ENCODE measurements at regions not wholly inside any gene's neighbourhood (a gene's known extent, or its start where the extent isn't known, plus 50 kb on each side); places are given as distances from the start of the nearest gene placed in this dataset.
"Not testable (repeated sequence)": the region's sequence is repeated elsewhere in the genome, so short reads cannot be mapped to it uniquely, and the experiment has no call there.

DNA sequence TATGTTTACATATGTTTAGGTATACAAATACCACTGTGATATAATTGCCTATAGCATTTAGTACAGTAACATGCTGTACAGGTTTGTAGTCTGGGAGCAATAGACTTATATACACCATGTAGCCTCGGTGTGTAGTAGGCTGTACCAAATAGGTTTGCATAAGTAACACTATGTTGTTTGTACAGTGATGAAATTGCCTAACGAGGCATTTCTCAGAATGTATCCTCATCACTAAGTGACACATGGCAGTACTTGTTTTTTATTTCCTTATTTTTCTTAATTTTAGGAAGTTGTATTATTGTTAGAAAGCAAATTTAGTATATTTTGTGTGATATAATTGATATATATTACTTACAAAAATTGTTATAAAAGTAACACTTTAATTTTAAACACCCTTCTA, 840.9 kb downstream of the LTN1 start:
- DNase-seq, result no peak

DNA sequence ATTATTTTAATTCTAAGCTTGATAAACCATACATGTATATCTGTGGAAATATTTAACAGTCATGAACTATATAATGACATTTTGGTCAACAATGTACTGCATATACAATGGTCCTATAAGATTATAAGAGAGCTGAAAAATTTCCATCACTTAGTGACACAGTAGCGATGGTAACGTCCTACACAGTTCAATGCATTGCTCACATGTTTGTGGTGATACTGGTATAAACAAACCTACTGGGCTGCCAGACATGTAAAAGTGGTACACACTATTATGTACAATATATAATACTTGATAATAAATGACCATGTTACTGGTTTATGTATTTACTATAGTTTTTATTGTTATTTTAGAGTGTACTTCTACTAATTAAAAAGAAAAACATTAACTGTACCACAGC, 841.9 kb downstream of the LTN1 start:
- no peak for DNase-seq

DNA sequence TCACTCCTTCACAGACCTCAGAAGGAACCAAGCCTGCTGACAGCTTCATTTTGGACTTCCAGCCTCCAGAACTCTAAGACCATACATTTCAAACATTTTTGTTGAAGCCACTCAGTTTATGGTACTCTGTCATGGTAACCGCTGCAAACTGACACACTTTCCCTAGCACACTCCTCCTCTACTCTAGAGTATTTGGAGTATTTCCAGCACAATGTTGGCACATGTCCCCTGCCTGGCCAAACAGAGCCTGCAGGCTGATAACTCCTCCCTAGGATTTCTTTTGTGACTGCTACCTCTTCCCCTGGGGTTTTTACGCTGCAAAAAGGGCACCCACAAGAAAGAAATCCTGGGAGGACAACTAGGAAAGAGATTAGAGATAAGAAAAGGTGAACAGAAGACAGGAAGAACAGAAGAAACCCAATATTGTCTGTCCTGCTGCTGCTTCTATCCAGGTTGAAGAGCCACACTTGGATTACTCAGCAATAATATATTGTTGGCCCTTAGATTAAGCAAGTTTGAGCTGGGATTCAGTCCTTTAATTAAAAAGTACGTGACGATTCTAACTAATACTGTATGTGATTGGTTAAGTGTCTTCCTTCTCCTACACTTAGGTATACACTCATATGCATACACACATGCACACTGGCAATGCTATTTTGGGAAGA, 844.1 kb downstream of the LTN1 start:
- no peak for DNase-seq

DNA sequence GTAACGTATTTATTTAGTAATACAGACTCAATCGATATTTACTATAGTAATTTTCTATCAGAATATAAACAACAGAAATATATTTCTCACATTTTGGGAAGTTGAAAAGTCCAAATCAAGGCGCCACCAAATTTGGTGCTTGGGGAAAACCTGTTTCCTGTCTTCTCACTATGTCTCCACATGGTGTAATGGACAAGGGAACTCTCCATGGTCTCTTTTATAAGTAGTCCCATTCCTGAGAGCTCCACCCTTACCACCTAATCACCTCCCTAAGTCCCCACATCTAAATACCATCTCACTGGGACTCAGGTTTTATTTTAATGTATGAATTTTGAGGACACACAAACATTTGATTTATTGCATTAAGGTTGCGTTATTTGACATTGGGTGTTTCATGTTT, 848.0 kb downstream of the LTN1 start:
- no peak for DNase-seq

DNA sequence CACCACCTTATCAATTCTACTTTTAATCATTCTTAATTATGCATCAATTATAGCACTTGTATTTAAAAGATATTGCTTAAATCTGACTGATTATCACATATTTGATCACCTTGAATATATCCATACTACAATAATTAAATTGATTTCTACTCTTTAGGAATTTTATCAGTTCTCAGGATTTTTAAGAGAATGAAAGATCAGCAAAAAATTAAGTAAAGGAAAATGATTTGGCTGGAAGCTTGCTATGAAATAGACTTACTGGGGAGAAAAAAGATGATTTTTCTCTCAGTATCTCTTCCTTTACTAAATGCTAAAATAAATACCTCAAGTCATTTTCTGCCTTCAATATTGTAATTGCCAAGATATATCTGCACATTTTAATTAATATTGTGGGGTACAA, 848.6 kb downstream of the LTN1 start:
- DNase-seq, result no peak

DNA sequence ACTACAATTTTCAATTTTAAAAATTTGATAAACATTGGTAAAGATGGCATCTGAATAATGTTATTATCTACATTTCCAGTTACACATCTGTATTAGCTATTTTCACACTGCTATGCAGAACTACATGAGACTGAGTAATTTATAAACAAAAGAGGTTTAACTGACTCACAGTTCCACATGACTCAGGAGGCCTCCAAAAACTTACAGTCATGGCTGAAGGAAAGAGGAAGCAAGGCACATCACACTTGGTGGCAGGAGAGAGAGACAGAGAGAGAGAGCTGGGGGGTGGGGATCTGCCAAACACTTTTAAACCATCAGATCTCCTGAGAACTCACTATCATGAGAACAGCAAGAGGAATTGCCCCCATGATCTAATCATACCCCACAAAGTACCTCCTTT, 850.0 kb downstream of the LTN1 start:
- DNase-seq, result no peak

DNA sequence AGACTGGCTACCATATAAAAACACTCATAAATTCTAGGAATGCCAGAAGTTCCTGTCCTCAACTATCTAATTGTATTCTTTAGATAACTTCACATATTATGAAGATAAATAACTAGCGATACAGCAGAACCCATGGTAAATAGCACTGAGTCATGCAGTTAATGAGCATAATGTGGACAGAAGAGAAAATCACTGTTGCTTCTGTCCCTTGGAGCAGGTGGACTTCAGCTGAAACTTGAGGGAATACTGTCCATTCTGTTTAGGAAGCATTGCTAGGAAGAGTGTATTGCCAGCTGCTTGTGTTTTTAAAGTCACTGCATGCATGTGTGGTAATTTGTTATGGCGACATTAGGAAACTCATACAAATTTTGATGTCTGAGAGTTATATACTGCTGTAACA, 854.4 kb downstream of the LTN1 start:
- no peak for DNase-seq

DNA sequence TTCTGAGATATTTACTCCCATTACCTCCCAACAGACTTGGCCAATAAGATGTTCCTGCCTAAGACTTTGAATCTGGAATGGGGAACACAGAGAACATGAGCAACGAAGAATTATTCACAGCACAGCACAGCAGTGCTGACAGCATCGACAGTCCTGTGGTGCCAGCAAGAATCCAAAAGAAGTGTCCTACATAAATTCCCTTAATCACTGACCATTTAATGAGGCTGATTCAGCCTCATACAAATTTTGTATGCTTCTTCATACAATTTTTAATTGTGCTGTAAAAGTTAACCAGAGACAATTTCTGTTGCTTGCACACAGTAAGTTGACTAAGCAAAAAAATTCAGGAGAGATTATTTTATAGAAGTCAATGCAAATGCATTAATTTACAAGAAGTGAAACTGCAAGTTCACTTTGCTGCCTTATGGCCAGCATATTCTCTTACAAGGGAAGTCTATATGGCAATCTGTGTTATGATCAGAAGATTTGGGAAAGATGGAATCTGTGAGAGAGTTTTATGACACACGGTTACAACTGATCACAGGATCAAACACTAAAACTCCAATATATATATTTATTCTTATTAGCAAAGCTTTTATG, 855.9 kb downstream of the LTN1 start:
- no peak for DNase-seq

DNA sequence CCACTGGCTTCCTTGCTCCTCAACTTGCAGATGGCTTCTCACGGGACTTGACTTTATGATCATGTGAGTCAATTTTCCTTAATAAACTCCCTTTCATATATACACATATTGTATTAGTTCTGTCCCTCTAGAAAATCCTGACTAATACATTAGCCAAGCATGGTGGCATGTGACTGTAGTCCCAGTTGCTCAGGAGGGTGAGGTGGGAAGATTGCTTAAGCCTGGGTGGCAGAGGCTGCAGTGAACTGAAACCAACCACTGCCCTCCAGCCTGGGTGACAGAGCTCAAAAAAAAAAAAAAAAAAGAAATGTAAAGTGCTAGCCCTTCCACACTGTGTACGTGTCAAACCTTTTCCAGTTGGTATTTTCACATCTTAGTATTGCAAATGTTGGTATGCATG, 857.0 kb downstream of the LTN1 start:
- DNase-seq, result no peak

DNA sequence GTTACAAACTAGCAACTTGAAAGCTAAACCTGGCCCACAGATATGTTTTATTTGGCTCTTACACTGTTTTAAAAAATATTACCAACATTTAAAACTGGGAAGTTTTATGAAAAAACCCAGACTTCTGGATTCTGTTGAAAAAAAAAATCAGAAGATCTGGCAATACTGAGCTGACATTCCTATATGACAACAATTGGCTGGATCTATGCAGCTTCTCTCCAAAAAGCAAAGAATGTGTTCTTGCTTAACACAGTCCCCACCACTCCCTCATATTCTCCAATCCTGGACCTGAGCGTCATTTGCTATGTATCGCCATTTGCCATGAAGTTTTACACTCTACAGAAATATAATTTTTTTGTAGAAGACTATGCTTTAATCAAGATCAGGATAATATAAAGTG, 859.6 kb downstream of the LTN1 start:
- no peak for DNase-seq

DNA sequence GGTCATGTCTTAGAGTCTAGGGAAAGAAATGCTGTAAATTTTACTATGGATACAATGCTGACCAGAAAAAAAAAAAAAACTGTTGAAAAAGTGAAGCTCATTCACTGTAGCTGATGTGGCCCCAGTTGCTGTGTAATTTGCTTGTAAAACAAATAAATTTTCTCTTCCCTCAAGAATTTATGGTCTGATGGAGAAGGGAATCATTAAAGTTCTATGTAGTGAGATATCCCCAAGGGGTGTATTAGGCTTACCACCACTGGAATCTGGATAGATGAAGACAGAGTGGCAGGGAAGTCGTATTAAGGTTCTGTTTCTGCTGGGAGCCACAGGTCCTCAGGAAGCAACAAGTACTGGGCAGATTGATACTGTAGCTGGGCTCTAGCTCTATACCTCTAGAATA, 860.0 kb downstream of the LTN1 start:
- no peak for DNase-seq

DNA sequence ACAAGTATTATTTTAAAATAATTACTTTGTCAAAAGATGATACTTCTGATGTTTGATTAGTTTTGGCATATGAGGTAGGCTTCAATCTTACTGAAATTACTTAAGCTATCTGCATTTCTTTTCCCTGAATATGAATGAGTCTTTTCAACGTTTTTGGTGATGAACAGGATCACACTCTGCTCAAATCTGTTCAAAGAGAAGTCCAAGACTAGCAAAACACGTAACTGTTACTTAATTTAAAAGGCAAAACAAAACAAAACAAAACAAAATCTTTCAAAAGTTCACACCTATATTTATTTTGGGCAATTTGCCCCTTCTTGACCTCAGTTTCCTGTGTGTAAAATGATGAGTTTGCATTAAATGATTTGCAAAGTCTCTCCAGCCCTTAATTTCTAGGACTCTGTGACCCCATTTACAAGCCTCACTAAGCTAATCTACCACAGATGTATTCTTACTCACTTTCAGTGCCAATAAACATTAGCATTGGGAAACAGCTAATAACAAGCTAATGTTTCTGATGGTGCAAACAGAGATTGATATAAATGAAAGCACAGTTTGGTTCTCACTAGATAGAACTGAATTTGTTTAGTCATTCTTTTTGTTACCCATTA, 865.4 kb downstream of the LTN1 start:
- DNase-seq, result no peak

DNA sequence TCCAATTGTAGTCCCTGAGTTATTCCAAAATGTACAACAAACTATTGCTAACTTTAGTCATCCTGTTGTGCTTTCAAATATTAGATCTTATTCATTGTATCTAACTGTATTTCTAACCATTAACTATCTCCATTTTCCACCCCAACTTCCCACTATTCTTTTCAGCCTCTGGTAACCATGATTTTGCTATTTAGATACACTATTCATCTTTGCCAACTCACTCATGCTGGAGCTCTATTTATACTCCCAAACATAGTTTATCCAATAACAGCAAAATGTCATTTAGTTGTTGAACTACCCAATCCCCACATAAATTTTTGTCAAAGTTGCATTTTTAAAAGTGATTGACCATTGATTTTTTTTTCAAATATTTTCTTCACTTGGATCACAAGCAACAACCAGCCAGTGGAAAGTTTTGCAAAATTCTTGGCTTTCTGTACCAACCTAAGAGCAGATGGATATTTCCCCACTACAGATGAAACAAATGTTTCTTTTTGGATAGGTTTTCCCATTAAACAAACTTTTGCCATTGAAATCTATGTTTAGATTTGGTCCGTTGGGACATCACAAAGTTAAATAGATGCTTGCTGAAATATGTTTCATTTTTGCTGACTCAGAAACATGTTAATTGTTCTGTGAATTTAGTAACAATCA, 866.0 kb downstream of the LTN1 start:
- no peak for DNase-seq

DNA sequence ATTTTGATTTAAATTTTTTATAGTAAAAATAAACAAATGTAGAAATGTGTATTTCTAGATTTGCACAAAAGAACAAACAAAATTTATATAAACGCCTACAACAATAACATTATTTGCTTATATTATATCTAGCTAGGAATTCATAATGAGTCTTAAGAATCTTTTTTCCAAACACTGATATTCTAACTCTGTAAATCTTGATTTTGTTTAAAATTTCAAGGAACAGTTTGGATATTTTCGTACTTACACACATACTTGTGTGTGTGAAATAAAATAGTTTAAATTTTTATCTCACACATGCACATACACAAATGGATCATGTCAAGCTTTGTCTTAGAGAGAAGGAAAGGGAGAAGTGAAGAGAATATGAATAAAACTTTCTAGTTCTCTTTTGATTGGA, 868.1 kb downstream of the LTN1 start:
- DNase-seq, result no peak

DNA sequence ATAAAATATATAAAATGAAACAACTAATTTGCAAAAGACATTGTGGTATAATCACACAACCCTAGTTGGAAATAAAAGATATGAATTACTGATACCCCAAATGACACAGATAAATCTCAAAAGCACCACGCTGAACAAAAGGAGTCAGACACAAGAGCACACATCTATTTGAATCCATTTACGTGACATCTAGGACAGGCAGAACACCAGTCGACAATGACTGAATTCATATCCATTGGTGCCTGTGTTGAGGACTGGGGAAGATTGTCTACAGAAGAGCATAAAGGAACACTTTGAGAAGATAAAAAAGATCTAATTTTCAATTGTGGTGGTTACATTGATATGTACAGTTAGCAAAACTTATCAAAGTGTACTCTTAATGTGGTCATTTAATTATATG, 874.1 kb downstream of the LTN1 start:
- no peak for DNase-seq

DNA sequence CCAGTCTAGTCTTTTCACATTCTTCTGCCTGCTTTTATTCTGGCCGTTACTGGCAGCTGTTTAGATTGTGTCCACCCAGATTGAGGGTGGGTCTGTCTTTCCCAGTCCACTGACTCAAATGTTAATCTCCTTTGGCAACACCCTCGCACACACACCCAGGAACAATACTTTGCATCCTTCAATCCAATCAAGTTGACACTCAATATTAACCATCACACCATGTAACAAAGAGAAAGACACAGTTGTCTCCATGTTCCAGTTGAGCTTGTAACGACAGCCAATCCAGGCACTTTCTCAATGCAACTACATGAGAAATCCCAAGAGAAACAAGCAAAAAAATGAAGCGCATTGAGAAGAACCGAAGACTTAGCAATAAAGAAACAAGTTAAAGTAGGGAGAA, 877.7 kb downstream of the LTN1 start:
- not testable (repeated sequence) for DNase-seq

DNA sequence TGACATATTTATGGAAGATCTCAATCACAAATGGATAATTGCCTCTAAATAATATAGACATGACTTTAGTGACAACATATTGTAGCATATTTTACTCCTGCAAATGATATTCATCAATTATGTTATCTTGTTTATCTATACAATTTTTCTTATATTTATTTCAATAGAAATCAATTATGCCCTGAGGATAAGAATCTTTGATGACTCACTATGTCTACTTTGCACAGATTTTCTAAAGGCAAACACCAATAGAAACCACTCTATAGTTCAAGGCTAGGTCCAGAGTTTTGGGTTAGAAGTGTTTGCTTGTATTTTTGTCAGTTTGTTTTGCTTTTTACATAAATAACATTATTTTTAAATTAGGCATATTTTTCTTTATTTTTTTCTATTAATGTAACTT, 879.0 kb downstream of the LTN1 start:
- DNase-seq, result no peak

DNA sequence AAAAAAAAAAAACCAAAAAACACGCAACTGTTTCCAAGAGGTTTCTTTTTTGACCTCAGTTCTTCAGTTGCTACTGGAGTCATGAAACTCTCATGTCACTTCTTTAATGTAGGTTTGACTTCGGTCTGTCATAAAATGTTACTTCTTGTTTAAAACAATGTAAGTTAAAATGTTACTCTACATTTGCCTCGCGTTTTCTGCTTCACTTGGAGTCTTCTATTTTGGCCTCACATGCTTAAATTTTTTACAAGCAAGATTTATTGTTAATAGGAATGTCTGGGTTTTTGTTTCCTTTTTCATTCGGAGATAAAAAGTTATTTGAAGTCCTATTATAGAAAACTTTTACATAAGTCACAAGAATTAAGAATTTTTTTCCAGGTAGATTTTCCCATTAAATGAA, 880.2 kb downstream of the LTN1 start:
- DNase-seq, result no peak

DNA sequence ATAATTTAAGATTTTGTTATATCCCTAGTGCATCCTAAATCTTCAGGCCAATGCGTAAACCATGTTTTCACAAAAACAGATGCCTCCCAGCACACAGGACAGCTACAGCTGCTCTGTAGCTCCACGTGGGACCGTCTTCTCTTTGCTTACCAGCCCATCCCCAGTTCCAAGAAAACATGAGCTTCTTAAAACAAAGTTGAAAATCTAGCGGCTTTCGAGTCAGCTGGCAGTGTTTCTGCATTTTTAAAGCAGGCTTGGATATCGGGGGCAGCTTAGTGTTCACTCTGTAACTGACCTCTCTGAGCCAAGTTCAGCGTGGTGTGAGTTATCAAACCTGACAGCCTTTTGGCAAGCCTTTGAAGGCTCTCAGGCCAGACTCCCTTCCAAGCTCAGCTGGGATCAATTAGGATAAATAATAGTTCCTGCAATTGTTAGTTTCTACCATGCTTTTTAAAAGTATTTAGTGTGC, 881.5 kb downstream of the LTN1 start:
- DNase-seq, result no peak

DNA sequence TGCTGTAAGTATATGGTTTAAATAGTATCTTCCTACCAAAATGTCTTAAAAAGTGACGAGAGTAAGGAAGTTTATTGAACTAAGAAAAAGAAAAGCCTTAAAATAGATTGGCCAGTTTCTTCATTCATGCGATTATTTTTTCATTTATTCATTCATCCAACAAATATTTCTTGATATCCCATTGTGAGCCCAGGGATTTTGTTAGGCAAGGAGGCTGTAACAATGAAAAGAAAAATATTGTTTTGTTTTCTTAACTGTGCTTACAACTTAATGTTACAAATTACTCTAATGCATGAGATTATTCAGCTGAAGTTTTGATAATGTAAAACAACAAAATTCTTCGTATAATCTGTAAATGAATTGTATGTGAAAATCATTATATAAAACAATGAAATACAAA, 882.0 kb downstream of the LTN1 start:
- no peak for DNase-seq

DNA sequence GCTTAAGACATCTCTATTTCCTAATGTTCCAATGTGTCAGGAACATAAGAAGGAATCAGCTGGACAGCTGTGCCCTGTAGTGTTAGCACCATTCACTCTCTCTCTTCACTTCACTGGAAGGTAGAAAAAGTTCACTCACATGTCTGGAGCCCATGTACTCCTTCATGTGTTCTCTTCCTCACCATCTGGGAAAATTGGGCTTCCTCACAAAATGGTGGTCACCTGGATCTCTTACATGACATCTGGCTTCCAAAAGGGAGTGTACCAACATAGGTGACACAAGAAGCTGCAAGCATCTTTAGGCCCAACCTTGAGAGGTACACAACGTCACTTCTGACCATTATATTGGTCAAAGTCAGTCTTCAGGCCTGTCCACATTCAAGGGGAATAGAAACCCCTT, 882.6 kb downstream of the LTN1 start:
- no peak for DNase-seq

DNA sequence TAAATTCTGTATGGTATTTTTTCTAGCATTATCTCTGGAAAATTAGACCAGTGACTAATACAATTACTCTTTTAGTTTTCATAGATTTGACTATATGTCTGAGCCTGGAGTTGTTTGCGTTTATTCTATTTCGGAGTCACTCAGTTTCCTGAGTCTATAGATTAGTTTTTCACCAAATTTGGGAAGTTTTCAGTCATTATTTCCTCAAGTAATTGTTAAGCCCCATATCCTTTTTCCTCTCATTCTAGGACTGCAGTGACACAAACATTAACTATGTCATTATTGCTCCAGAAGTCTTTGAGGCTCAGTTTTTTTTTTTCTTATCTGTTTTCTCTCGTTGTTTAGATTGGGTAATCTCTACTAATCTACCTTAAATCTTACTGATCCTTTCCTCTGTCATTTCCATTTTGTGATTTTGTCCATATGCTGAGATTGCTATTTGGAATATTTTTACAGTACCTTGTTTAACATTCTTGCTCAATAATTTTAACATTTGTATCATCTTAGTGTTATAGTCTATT, 886.2 kb downstream of the LTN1 start:
- no peak for DNase-seq

DNA sequence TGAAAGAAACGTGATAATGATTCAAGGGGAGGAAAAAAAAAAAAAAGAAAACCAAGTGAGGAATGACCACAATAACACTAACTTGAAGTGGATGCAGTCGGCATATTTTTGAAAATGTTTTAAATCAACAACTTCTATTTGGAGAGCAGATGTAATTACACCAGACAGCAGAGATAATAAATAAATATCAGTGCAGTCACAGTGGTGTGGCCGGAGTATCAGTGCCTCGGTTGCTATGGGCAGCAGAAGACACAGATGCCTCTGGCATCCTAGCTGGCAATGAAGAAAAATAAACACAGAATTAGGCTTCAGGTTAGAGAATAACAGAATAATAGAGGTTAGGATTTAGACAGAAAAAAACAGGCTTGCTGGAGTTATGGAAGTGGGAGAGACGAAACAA, 888.3 kb downstream of the LTN1 start:
- DNase-seq, result no peak

DNA sequence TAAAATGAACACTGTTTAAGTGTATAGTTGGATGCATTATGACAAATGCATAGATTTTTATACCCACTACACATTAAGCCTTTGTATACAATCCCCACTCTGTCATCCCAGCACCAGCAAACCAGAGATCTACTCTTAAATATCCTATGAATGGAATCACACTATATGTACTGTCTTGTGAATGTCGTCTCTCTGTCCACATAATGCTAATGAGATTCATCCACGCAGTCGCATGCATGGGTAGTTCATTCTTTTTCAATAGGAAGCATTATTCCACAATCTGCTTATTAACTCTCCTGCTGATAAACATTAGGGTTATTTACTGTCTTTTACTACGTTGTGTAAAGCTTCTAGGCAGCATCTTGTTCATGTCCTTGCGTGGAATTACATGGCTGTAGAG, 892.3 kb downstream of the LTN1 start:
- DNase-seq, result no peak

All from activated CD8-positive, alpha-beta memory T cell treated with anti-CD3 and anti-CD28 coated beads, Interleukin-2, amount 50 U/mL, for 4 hours (primary cell).